Endothelial cell of umbilical vein (primary cell): ENCODE measurements at regions not wholly inside any gene's neighbourhood (a gene's known extent, or its start where the extent isn't known, plus 50 kb on each side); places are given as distances from the start of the nearest gene placed in this dataset.

Experiments used
- BruUV-seq: library from RNA; stranded (reverse); fragments of 400-500 nt; replicated peaks from 2 replicates; lab custom pipeline; 2021; lab: Mats Ljungman, UMichigan
- CTCF ChIA-PET: fragments of 300-600, 350-600 bp; sonication (Branson Sonifier 250); formaldehyde crosslinking; loops from one replicate; lab custom pipeline; 2021; ENCODE audit warnings: antibody characterized with exemption, inconsistent platforms; lab: Charles Lee
- POLR2A ChIA-PET: fragments of 300-600, 350-600 bp; sonication (Branson Sonifier 250); formaldehyde crosslinking; loops from one replicate; lab custom pipeline; 2021; ENCODE audit warnings: antibody characterized with exemption, inconsistent platforms; lab: Charles Lee
- DNase-seq: peaks from one replicate; pipeline ENCODE4 v3.0.0-alpha.2; 2011; ENCODE audit warnings: low read depth, low spot score
- FAIRE-seq: peaks from 2 replicates; lab custom pipeline; 2011; peaks lifted over from hg19 to GRCh38; lab: Jason Lieb, UNC
- H2AFZ ChIP-seq: 2 replicates; pipeline ENCODE4 v1.6.0; 2012; ENCODE audit warnings: low read depth, low read length, control low read depth, inconsistent platforms
- H3K27ac ChIP-seq: 2 replicates; pipeline ENCODE4 v1.5.1; 2011; ENCODE audit warnings: low read depth, mild to moderate bottlenecking, control low read depth, low read length, moderate library complexity; ENCODE audit not compliant: insufficient read depth
- H3K27me3 ChIP-seq, 2 experiments: 2 replicates each; pipeline versions ENCODE4 v1.6.0 to v1.6.1; 2011; ENCODE audit warnings: low read length in 2 of 2, mixed read lengths in 1 of 2; ENCODE audit not compliant: control insufficient read depth in 2 of 2, insufficient read depth in 2 of 2
- H3K36me3 ChIP-seq, 2 experiments: 2 replicates in 1 of 2; 3 replicates in 1 of 2; pipeline ENCODE4 v1.5.1; 2011; ENCODE audit warnings: low read length in 2 of 2, mild to moderate bottlenecking in 1 of 2, moderate library complexity in 1 of 2; ENCODE audit not compliant: control insufficient read depth in 2 of 2, insufficient read depth in 2 of 2; ENCODE audit errors: extremely low read depth in 1 of 2
- H3K4me1 ChIP-seq: 3 replicates; pipeline ENCODE4 v1.5.1; 2011; ENCODE audit warnings: mild to moderate bottlenecking, low read length; ENCODE audit not compliant: control insufficient read depth, insufficient read depth; ENCODE audit errors: extremely low read depth
- H3K4me2 ChIP-seq: 2 replicates; pipeline ENCODE4 v1.6.1; 2011; ENCODE audit warnings: low read length, control low read depth, mixed read lengths; ENCODE audit not compliant: insufficient read depth
- H3K4me3 ChIP-seq, 3 experiments: fragments of 200-600 bp in 1 of 3; sonication (generic), shearing (Covaris generic) in 1 of 3; replicated peaks in 1 of 3; 2 replicates each; pipeline ENCODE4 v1.5.1; 2011 to 2016; ENCODE audit warnings: control low read depth in 3 of 3, low read length in 3 of 3, mild to moderate bottlenecking in 2 of 3, inconsistent platforms in 1 of 3, low read depth in 1 of 3, moderate library complexity in 1 of 3; ENCODE audit not compliant: insufficient read depth in 1 of 3
- H3K79me2 ChIP-seq: 2 replicates; pipeline ENCODE4 v1.6.0; 2012; ENCODE audit warnings: low read length, inconsistent platforms; ENCODE audit not compliant: control insufficient read depth, insufficient read depth
- H3K9ac ChIP-seq: replicated peaks from 2 replicates; pipeline ENCODE3; 2011; ENCODE audit warnings: low read length, control low read depth; ENCODE audit not compliant: insufficient read depth; ENCODE audit errors: extremely low read depth
- H3K9me1 ChIP-seq: replicated peaks from 3 replicates; pipeline ENCODE4 v1.6.0; 2011; ENCODE audit warnings: mild to moderate bottlenecking, low read length; ENCODE audit not compliant: control insufficient read depth, insufficient read depth; ENCODE audit errors: extremely low read depth
- H3K9me3 ChIP-seq: replicated peaks from 2 replicates; pipeline ENCODE4 v1.5.1; 2012; ENCODE audit warnings: low read length, inconsistent platforms; ENCODE audit not compliant: control insufficient read depth, insufficient read depth
- H4K20me1 ChIP-seq: replicated peaks from 2 replicates; pipeline ENCODE3; 2011; ENCODE audit warnings: mild to moderate bottlenecking, low read length; ENCODE audit not compliant: control insufficient read depth, insufficient read depth; ENCODE audit errors: extremely low read depth
- EZH2 ChIP-seq: IDR thresholded peaks from 2 replicates; pipeline ENCODE4 v1.6.1; 2012; ENCODE audit warnings: borderline replicate concordance, low read depth, mild to moderate bottlenecking, moderate library complexity, low read length, inconsistent platforms; ENCODE audit not compliant: severe bottlenecking
- FOS ChIP-seq: IDR thresholded peaks from 2 replicates; pipeline ENCODE4 v1.6.1; 2011; ENCODE audit warnings: mild to moderate bottlenecking, low read length, moderate library complexity, borderline replicate concordance; ENCODE audit not compliant: insufficient read depth
- GATA2 ChIP-seq: IDR thresholded peaks from 2 replicates; pipeline ENCODE4 v1.7.0; 2011; ENCODE audit warnings: low read depth, mild to moderate bottlenecking, moderate library complexity, mixed read lengths, low read length; ENCODE audit not compliant: insufficient read length, insufficient read depth
- JUN ChIP-seq: IDR thresholded peaks from 2 replicates; pipeline ENCODE4 v1.6.1; 2011; ENCODE audit warnings: borderline replicate concordance, low read depth; ENCODE audit not compliant: insufficient read length, insufficient read depth
- MYC ChIP-seq: IDR thresholded peaks from one replicate; pipeline ENCODE4 v1.6.1; 2011; ENCODE audit warnings: mild to moderate bottlenecking, low read depth, low read length
- POLR2AphosphoS5 ChIP-seq: IDR thresholded peaks from 2 replicates; pipeline ENCODE4 v1.6.1; 2012; ENCODE audit warnings: low read depth, mild to moderate bottlenecking, control low read depth, low read length, moderate library complexity; ENCODE audit not compliant: insufficient read depth
- dilution Hi-C: fragments of 300-500 bp; cut with MboI; formaldehyde crosslinking; loops from one replicate; pipeline ENCODE4 v1.15.0; 2019; ENCODE audit warnings: low sequenced_read_pairs; ENCODE audit not compliant: extremely low pct_ligation_motif_present
- intact Hi-C: fragments of 100-400 bp; cut with micrococcal nuclease; formaldehyde crosslinking; loops from one replicate; pipeline ENCODE4 v1.10.0; 2022
- TF ChIP-seq, protein P1 (sequence below): IDR thresholded peaks from 2 replicates; pipeline ENCODE4 v1.6.1; 2011; ENCODE audit not compliant: insufficient read depth, insufficient read length

GRCh38 chr11:105334025-105334714 lies 194.6 kb upstream of the CARD18 start:
- Histone ChIP-seq H3K27ac (no peak overlapping the region), H3K9ac (no peak overlapping the region), H3K36me3 (no peaks in the 10 kb centered on the region), H3K27me3 (no peaks in the 10 kb centered on the region), H3K79me2 (no peaks in the 10 kb centered on the region), H3K4me1 (no peaks in the 10 kb centered on the region), H3K4me2 (no peak overlapping the region), H3K4me3 (no peak overlapping the region), H3K9me3 (no peaks in the 10 kb centered on the region), H2AFZ (no peak overlapping the region), H4K20me1 (no peaks in the 10 kb centered on the region), H3K9me1 (no peaks in the 10 kb centered on the region)
- CTCF ChIA-PET: no interaction called here
- FAIRE-seq (no peak), DNase-seq (no peak)
- no peak for TF ChIP-seq GATA2
- no peak for TF ChIP-seq MYC
- dilution Hi-C loops: no loop called here
- no TSS peak for BruUV-seq
- intact Hi-C loops: no loop called here
- POLR2A ChIA-PET: no interaction called here

GRCh38 chr11:105333153-105333552 lies 193.6 kb upstream of the CARD18 start:
- Histone ChIP-seq H4K20me1 (no peaks in the 10 kb centered on the region), H3K4me1 (no peaks in the 10 kb centered on the region), H3K4me3 (no peak overlapping the region), H3K36me3 (no peaks in the 10 kb centered on the region), H3K27me3 (no peaks in the 10 kb centered on the region), H3K4me2 (no peak overlapping the region), H2AFZ (no peak overlapping the region), H3K27ac (no peak overlapping the region), H3K9me3 (no peaks in the 10 kb centered on the region), H3K9ac (no peak overlapping the region), H3K79me2 (no peaks in the 10 kb centered on the region), H3K9me1 (no peaks in the 10 kb centered on the region)
- FAIRE-seq: no peak
- intact Hi-C loops: no loop called here
- BruUV-seq: no TSS peak
- dilution Hi-C loops: no loop called here
- TF ChIP-seq GATA2: no peak
- no peak for TF ChIP-seq POLR2AphosphoS5
- TF ChIP-seq JUN: no peak
- TF ChIP-seq, protein P1, sequence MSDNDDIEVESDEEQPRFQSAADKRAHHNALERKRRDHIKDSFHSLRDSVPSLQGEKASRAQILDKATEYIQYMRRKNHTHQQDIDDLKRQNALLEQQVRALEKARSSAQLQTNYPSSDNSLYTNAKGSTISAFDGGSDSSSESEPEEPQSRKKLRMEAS: no peak
- TF ChIP-seq MYC: no peak
- no peak for TF ChIP-seq FOS
- TF ChIP-seq EZH2: no peak
- POLR2A ChIA-PET: no interaction called here
- CTCF ChIA-PET: no interaction called here
- no peak for DNase-seq
